ENCODE measurements at regions not wholly inside any gene's neighbourhood (a gene's known extent, or its start where the extent isn't known, plus 50 kb on each side); places are given as distances from the start of the nearest gene placed in this dataset.
A peak's percentile ranks its signal among the peaks of the same experiment; 100 is the strongest.

GRCh38 chr19:46944918-46945628 lies 74.6 kb upstream of the NPAS1 start:
- peak; percentile 61 to 66 for DNase-seq (ENCODE audit: low read depth in 2 of 2)

- DNase-seq (ENCODE audit: low read depth in 2 of 2), result peak in 1 of 2 donors; percentile 24
Observed at GRCh38 chr19:46945694-46946489, 73.7 kb upstream of the NPAS1 start.

GRCh38 chr19:46946611-46947238 lies 72.9 kb upstream of the NPAS1 start:
- no peak for DNase-seq (ENCODE audit: low read depth in 2 of 2)

GRCh38 chr19:46947866-46948265 lies 71.8 kb upstream of the NPAS1 start:
- no peak for DNase-seq (ENCODE audit: low read depth in 2 of 2)

GRCh38 chr19:46950526-46951170 lies 69.0 kb upstream of the NPAS1 start:
- no peak for DNase-seq (ENCODE audit: low read depth in 2 of 2)

GRCh38 chr19:46951171-46951986 lies 68.3 kb upstream of the NPAS1 start:
- no peak for DNase-seq (ENCODE audit: low read depth in 2 of 2)

GRCh38 chr19:46952874-46953273 lies 66.8 kb upstream of the NPAS1 start:
- DNase-seq (ENCODE audit: low read depth in 2 of 2), result no peak

GRCh38 chr19:46953955-46954501 lies 65.6 kb upstream of the NPAS1 start:
- no peak for DNase-seq (ENCODE audit: low read depth in 2 of 2)

- no peak for DNase-seq (ENCODE audit: low read depth in 2 of 2)
Observed at GRCh38 chr19:46954502-46954992, 65.1 kb upstream of the NPAS1 start.

- DNase-seq (ENCODE audit: low read depth in 2 of 2), result peak; percentile 78
Observed at GRCh38 chr19:46954993-46955812, 64.4 kb upstream of the NPAS1 start.

- no peak for DNase-seq (ENCODE audit: low read depth in 2 of 2)
Observed at GRCh38 chr19:46955813-46956371, 63.7 kb upstream of the NPAS1 start.

GRCh38 chr19:46958532-46958931 lies 61.1 kb upstream of the NPAS1 start:
- DNase-seq (ENCODE audit: low read depth in 2 of 2), result peak; percentile 91 to 93

GRCh38 chr19:46959894-46960556 lies 59.6 kb upstream of the NPAS1 start:
- DNase-seq (ENCODE audit: low read depth in 2 of 2), result no peak

- DNase-seq (ENCODE audit: low read depth in 2 of 2), result no peak
Observed at GRCh38 chr19:46962030-46962570, 57.5 kb upstream of the NPAS1 start.

- peak; percentile 35 to 93 for DNase-seq (ENCODE audit: low read depth in 2 of 2)
Observed at GRCh38 chr19:46963093-46963734, 56.4 kb upstream of the NPAS1 start.

- DNase-seq (ENCODE audit: low read depth in 2 of 2), result peak; percentile 36 to 42
Observed at GRCh38 chr19:46967578-46968032, 52.0 kb upstream of the NPAS1 start.
